ENCODE measurements at regions not wholly inside any gene's neighbourhood (a gene's known extent, or its start where the extent isn't known, plus 50 kb on each side); places are given as distances from the start of the nearest gene placed in this dataset.
"Not testable (repeated sequence)": the region's sequence is repeated elsewhere in the genome, so short reads cannot be mapped to it uniquely, and the experiment has no call there.

DNA sequence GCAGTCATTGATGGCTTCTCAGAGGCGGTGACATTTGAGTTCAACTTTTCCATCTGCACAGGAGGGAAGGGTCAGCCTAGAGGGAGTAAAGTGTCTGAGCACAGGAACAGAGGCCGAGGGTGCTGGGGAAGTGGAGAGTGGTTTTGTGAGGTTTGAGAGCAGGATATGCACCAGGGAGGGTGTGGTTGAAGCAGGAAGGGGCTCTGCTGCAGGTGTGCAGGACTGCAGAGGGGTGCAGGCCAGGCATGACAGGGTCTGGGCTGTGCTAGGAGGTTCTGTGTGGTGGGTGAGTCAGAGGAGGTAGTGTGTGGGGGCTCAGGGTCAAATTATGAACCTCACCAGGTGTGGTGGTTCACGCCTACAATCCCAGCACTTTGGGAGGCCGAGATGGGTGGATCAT, 141.6 kb downstream of the TP53TG3F start:
- TF ChIP-seq, protein P1, sequence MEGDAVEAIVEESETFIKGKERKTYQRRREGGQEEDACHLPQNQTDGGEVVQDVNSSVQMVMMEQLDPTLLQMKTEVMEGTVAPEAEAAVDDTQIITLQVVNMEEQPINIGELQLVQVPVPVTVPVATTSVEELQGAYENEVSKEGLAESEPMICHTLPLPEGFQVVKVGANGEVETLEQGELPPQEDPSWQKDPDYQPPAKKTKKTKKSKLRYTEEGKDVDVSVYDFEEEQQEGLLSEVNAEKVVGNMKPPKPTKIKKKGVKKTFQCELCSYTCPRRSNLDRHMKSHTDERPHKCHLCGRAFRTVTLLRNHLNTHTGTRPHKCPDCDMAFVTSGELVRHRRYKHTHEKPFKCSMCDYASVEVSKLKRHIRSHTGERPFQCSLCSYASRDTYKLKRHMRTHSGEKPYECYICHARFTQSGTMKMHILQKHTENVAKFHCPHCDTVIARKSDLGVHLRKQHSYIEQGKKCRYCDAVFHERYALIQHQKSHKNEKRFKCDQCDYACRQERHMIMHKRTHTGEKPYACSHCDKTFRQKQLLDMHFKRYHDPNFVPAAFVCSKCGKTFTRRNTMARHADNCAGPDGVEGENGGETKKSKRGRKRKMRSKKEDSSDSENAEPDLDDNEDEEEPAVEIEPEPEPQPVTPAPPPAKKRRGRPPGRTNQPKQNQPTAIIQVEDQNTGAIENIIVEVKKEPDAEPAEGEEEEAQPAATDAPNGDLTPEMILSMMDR (IDR thresholded peaks at IDR 0.05; ENCODE audit: low read length) = not testable (repeated sequence)
- not testable (repeated sequence) for TF ChIP-seq EZH2 (optimal IDR thresholded peaks at IDR 0.05; ENCODE audit: low read depth, low read length); EZH2phosphoT487 (IDR thresholded peaks at IDR 0.05; ENCODE audit: low read length)

Data from MM.1S (cell line).